Esophagus muscularis mucosa (tissue), 4 donors: ENCODE measurements at regions not wholly inside any gene's neighbourhood (a gene's known extent, or its start where the extent isn't known, plus 50 kb on each side); places are given as distances from the start of the nearest gene placed in this dataset.

Source experiments
- EP300 ChIP-seq: sonication (generic); formaldehyde crosslinking; IDR thresholded peaks from one replicate; pipeline ENCODE4 v1.6.1; 2017; ENCODE audit warnings: antibody characterized with exemption
- POLR2A ChIP-seq: fragments of 450-650 bp; IDR thresholded peaks from one replicate; pipeline ENCODE4 v1.6.1; 2017; ENCODE audit warnings: antibody characterized with exemption, moderate library complexity, mild to moderate bottlenecking, low read depth
- TF ChIP-seq, protein P1 (sequence below), 3 experiments: fragments of 200-600 bp in 2 of 3; fragments of 450-650 bp in 1 of 3; sonication (generic) in 2 of 3; IDR thresholded peaks; one replicate each; pipeline ENCODE4 v1.5.1; 2017 to 2019; ENCODE audit warnings: antibody characterized with exemption in 3 of 3, mild to moderate bottlenecking in 2 of 3, moderate library complexity in 1 of 3

DNA sequence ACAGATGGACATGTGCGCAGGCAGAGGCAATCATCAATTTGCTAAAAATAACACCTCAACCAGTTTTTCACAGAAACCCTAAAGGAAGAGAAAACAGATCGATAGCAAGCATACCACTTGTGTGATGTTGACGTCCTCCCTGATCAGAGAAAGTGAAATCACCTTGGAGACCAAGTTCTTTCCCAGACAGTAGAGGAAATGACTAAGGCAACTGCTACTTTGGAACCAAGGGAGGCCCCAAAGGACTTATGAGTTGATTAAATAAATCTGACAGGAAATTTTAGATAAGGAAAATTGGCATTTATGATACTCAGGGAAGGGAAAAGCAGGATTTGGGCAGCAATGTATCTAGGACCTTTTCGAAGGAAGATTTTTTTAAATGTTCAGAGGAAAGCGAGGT, 267.1 kb upstream of the ASIC2 start:
- TF ChIP-seq POLR2A, result no peak
- TF ChIP-seq, protein P1, sequence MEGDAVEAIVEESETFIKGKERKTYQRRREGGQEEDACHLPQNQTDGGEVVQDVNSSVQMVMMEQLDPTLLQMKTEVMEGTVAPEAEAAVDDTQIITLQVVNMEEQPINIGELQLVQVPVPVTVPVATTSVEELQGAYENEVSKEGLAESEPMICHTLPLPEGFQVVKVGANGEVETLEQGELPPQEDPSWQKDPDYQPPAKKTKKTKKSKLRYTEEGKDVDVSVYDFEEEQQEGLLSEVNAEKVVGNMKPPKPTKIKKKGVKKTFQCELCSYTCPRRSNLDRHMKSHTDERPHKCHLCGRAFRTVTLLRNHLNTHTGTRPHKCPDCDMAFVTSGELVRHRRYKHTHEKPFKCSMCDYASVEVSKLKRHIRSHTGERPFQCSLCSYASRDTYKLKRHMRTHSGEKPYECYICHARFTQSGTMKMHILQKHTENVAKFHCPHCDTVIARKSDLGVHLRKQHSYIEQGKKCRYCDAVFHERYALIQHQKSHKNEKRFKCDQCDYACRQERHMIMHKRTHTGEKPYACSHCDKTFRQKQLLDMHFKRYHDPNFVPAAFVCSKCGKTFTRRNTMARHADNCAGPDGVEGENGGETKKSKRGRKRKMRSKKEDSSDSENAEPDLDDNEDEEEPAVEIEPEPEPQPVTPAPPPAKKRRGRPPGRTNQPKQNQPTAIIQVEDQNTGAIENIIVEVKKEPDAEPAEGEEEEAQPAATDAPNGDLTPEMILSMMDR (IDR thresholded peaks at IDR 0.05), result no peak
- no peak for TF ChIP-seq EP300
